ENCODE measurements at regions not wholly inside any gene's neighbourhood (a gene's known extent, or its start where the extent isn't known, plus 50 kb on each side); places are given as distances from the start of the nearest gene placed in this dataset.

DNA sequence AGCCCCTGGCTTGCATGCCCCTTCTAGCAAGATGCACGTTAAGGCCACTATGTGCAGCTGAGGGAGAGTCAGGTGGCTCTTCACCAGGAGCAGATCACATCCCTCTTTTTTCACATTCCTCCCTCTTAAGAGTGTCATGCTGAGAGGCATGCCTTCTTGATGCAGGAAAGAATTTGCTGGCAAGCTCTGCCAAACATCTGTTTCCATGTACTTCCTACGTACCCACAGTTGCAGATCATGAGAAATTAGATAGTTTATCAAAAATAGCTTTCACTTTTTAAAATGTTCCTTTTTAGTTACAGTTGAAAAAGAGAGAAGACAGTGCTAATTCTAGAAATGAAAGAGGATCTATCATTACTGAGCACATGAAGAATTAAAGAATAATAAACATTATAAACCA lies 79.7 kb upstream of the ZNF722 start:
- no peak for DNase-seq (ENCODE audit: low read depth)
- no peak for TF ChIP-seq POLR2A (IDR thresholded peaks at IDR 0.05; ENCODE audit: extremely low read depth, insufficient read length)
- TF ChIP-seq, protein P1, sequence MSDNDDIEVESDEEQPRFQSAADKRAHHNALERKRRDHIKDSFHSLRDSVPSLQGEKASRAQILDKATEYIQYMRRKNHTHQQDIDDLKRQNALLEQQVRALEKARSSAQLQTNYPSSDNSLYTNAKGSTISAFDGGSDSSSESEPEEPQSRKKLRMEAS (IDR thresholded peaks at IDR 0.05; ENCODE audit: low read depth, low read length) = no peak
- no peak for TF ChIP-seq MYC (IDR thresholded peaks at IDR 0.05; ENCODE audit: low read depth, low read length)
- TF ChIP-seq, protein P2, sequence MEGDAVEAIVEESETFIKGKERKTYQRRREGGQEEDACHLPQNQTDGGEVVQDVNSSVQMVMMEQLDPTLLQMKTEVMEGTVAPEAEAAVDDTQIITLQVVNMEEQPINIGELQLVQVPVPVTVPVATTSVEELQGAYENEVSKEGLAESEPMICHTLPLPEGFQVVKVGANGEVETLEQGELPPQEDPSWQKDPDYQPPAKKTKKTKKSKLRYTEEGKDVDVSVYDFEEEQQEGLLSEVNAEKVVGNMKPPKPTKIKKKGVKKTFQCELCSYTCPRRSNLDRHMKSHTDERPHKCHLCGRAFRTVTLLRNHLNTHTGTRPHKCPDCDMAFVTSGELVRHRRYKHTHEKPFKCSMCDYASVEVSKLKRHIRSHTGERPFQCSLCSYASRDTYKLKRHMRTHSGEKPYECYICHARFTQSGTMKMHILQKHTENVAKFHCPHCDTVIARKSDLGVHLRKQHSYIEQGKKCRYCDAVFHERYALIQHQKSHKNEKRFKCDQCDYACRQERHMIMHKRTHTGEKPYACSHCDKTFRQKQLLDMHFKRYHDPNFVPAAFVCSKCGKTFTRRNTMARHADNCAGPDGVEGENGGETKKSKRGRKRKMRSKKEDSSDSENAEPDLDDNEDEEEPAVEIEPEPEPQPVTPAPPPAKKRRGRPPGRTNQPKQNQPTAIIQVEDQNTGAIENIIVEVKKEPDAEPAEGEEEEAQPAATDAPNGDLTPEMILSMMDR (IDR thresholded peaks at IDR 0.05; ENCODE audit: low read depth, low read length) = no peak
- H3K4me3 ChIP-seq (ENCODE audit: low read depth, low read length) = no peak overlapping the region

DNA sequence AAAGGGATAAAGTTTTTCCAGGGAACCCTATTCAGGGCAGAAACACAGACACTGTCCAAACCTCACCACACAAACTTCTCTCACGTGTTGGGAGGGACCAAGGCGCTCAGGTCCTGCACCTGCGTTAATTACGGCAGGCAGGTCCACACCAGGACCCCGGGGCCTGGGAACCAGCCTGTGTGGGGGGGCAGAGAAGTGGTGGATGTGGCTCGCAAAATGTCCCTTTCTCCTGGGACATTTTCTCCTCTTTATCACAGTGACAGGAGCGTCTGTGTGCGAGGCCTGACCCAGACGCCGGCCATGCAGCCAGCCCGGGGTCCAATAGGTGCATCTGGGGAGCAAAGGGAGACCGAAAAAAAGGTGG lies 73.4 kb upstream of the ZNF722 start:
- DNase-seq (ENCODE audit: low read depth) = no peak
- TF ChIP-seq, protein P1 (IDR thresholded peaks at IDR 0.05; ENCODE audit: low read depth, low read length) = no peak
- TF ChIP-seq MYC (IDR thresholded peaks at IDR 0.05; ENCODE audit: low read depth, low read length) = no peak
- TF ChIP-seq, protein P2 (IDR thresholded peaks at IDR 0.05; ENCODE audit: low read depth, low read length) = no peak
- no peak for TF ChIP-seq POLR2A (IDR thresholded peaks at IDR 0.05; ENCODE audit: extremely low read depth, insufficient read length)
- peak overlapping the region; percentile 89 for H3K4me3 ChIP-seq (ENCODE audit: low read depth, low read length)

DNA sequence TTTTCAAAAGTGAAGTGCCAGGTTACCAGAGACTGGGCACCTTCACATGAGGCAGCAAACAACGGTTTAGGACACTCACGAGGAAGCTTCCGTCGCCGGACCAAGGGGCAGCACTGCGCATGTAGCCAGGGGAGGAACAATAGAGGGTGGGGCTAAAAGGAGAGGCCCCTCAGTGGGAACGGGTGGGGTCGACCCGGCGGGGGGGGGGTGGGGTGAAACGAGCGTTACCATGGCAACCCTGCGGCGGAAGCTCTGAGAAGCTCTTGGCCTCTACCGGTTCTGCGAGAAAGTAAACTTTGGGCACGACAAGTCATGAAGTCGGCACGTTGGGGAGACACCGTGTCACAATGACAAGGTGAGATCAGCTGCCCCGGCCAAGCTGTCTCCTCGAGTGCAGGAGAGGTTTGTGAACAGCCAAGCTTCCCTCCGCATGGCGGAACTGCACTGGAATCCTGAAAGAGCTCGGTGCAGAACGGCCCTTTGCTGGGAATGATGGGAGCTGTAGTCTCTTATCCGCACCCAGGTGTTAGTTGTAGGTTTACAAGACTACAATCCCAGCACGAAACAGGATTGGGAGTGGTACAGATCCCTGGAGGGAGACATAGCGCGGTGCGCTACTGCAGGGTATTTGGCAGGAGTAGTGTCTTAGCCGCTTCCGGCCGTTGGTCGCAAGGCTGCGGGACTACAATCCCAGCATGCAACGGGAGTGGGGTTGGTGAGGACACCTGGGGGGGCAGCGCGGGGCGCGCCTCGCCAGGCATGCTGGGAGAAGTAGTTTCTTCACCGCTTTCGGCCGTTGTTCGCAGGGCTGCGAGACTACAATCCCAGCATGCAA lies 72.8 kb upstream of the ZNF722 start:
- peak; percentile 99 for DNase-seq (ENCODE audit: low read depth)
- peak overlapping the region; percentile 89 for H3K4me3 ChIP-seq (ENCODE audit: low read depth, low read length)
- TF ChIP-seq MYC (IDR thresholded peaks at IDR 0.05; ENCODE audit: low read depth, low read length) (no peak; the same call in 1 of the 2 replicates), POLR2A (IDR thresholded peaks at IDR 0.05; ENCODE audit: extremely low read depth, insufficient read length) (no peak)
- TF ChIP-seq, protein P2 (IDR thresholded peaks at IDR 0.05; ENCODE audit: low read depth, low read length) = no peak
- TF ChIP-seq, protein P1 (IDR thresholded peaks at IDR 0.05; ENCODE audit: low read depth, low read length) = no peak

DNA sequence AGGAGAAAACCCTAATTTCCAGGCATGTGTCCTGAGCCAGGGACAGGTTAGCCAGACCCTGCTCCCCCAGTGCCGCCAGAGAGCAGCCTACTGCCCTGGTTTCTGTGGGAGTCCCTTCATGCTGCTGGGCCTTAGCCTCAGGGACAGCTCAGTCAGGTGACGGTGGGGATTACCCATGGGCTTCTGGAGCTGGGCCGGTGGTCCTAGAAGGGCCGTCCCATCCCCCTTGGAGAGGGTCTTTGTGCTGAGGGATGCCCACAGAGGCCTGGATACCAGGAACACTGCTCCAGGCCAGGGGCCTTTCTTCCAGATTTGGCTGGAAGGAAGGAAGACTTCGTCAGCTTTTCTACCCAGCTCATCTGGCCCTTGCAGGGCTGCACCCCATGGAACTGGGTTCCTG lies 71.4 kb upstream of the ZNF722 start:
- TF ChIP-seq MYC (IDR thresholded peaks at IDR 0.05; ENCODE audit: low read depth, low read length) = no peak
- H3K4me3 ChIP-seq (ENCODE audit: low read depth, low read length) = peak overlapping the region; percentile 89
- no peak for DNase-seq (ENCODE audit: low read depth)

DNA sequence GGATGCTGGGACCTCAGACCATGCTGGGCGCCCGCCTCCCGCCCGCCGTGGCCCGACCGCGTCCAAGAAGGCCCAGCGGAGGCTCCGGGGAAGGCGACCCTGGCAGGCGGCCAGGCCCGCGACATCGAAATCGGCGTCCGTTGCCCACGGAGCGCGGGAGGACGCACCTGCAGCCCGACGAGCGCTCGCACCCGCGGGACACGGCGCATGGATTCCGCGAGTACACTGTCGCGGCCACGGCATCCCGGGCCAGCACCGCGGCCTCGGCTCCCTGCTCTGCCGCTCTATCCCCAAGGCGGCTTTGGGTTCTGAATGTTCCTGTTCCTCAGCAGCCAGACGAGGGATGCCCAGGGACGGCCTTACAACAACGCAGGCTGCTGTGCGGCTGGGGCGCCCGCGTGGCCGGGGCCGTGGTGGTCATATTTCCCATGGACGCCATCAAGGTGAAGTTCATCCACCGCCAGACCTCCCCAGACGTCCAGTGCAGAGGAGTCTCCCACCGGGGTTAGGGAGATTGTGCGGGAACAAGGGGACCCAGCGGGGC lies 67.5 kb upstream of the ZNF722 start:
- H3K4me3 ChIP-seq (ENCODE audit: low read depth, low read length) = no peak overlapping the region
- TF ChIP-seq, protein P2 (IDR thresholded peaks at IDR 0.05; ENCODE audit: low read depth, low read length) = no peak
- no peak for TF ChIP-seq MYC (IDR thresholded peaks at IDR 0.05; ENCODE audit: low read depth, low read length)
- no peak for DNase-seq (ENCODE audit: low read depth)

DNA sequence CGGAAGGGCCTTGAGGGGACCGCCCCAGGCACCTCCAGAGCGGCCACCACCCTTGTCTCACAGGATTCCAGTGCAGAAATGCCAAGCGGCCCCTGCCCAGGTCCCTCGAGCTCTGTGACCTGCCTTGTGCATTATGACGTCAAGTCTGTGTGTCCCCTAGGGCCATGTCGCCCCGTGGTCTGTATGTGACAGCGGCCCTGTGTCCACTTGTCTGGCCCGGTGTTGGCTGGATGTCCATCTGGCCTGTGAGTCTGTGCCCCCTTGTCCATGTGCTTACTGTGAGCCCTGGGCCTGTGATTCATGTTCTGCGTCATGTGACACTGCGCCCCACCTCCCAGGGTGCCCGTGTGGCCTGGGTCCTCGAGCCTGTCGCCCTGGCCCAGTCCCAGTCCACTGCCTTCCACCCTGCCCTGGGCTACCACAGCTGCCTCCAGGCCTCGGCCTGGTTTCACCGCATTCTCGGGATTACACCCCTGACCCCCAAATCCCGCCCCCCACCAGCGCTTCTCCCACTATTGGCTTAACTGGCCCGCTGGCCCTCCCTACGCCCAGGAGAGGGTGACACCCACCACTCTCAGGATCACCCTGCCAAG lies 66.6 kb upstream of the ZNF722 start:
- H3K4me3 ChIP-seq (ENCODE audit: low read depth, low read length) = no peak overlapping the region
- no peak for DNase-seq (ENCODE audit: low read depth)
- TF ChIP-seq, protein P1 (IDR thresholded peaks at IDR 0.05; ENCODE audit: low read depth, low read length) = no peak
- no peak for TF ChIP-seq POLR2A (IDR thresholded peaks at IDR 0.05; ENCODE audit: extremely low read depth, insufficient read length)
- TF ChIP-seq, protein P2 (IDR thresholded peaks at IDR 0.05; ENCODE audit: low read depth, low read length) = no peak
- TF ChIP-seq MYC (IDR thresholded peaks at IDR 0.05; ENCODE audit: low read depth, low read length) = no peak

All from NB4 (cell line).